GM19452 (cell line): ENCODE measurements at regions not wholly inside any gene's neighbourhood (a gene's known extent, or its start where the extent isn't known, plus 50 kb on each side); places are given as distances from the start of the nearest gene placed in this dataset.
"Not testable (repeated sequence)": the region's sequence is repeated elsewhere in the genome, so short reads cannot be mapped to it uniquely, and the experiment has no call there.

ENCODE experiments used
- ATAC-seq: cut with Tn5 transposase; IDR thresholded peaks from one replicate; pipeline ENCODE4 v1.9.1; 2021; ENCODE audit not compliant: unreplicated experiment

DNA sequence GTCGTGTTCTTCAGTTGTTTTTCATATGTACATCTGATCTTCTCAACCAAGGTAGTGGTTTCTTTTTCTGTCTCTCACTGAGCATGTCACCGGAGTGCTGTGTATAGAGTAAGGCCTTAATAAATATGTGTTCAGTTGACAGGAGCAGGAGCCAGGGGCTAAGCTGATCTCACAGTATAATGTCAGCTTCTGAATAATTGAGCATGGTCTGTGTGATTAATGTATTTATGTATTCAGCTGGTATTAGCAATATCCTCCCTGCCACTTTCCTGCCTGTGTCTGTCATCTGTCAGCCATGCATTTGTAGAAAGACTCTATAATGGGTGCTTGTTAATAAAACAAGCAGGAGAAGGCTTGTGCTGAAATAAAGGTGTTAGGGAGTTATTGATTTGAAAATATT, 198.9 kb downstream of the ADCYAP1 start:
- no peak for ATAC-seq

GRCh38 chr18:1104181-1104881, 199.7 kb downstream of the ADCYAP1 start:
- no peak for ATAC-seq

DNA sequence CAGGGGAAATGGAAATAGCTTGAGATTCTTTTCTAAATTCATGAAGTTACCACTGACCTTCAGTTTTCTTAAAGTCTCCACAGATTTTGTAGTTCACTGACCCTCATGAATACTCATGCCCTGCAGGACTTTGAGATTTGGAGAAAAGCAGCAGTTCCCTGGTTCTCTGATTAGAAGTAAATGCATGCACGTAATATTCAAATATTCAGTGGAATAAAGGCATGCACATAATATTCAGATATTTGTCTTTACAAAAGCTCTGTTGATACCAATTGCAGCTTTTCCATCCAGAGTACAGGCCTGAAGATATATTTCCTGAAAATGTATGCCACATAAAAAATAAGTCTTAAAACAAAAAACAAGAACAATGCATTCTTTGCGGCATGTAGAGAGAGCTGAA, 219.8 kb downstream of the ADCYAP1 start:
- ATAC-seq, result no peak

DNA sequence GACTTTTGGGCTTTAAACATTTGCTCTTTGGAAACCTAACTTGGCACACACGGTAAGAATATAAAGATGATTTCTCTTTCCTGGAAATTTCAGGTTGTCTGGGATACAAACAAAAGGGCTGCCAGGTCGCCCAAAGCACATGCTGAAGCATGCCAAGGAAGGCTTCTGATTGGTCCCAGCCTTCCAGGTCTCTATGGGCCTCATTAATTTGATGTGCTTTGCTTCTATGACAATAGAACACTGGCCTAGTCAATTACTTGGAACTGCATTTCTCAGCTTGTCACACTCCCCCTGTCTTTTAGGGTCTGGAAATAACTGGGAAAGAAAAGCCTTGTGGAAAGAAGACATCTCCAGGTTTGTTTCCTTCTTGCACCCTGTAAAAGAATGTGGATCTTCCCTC, 228.9 kb downstream of the ADCYAP1 start:
- no peak for ATAC-seq

DNA sequence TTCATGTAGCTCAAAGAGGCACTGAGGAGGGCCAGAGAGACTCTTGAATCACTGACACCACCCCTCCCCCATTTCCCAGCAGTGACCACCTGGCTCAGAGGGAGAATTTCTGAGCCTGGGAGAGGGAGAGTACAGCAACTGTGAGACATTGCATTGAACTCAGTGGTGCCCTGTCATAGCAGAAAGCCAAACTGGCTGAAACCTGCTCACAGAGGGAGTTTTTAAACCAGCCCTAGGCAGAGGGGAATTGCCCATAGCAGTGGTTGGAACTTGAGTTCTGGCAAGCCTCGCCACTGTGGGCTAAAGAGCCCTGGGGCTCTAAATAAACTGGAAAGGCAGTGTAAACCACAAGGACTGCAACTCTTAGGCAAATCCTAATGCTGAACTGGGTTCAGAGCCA, 243.1 kb downstream of the ADCYAP1 start:
- ATAC-seq, result no peak

DNA sequence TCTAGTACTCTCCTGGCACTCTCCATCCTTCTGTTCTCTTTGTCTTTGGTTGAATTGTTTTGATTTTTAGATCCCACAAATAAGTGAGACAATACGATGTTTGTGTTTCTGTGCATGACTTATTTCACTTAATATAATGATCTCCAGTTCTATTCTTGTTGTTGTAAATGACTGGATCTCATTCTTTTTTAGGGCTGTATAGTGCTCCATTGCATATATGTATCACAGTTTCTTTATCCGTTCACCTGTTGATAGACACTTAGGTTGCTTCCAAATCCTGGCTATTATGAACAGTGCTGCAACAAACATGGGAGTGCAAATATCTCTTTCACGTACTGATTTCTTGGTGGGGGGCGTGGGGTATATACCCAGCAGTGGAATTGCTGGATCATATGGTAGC, 245.0 kb downstream of the ADCYAP1 start:
- no peak for ATAC-seq

DNA sequence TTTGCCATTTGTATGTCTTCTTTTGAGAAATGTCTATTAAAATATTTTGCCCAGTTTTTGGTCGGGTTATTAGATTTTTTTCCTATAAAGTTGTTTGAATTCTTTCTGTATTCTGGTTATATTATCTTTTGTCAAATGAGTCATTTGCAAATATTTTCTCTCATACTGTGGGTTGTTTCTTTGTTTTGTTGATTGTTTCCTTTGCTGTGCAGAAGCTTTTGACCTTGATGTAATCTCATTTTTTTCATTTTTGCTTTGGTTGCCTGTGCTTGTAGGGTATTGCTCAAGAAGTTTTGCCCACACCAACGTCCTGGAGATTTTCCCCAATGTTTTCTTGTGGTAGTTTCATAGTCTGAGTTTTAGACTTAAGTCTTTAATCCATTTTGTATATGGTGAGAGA, 245.7 kb downstream of the ADCYAP1 start:
- no peak for ATAC-seq

GRCh38 chr18:1152958-1153357, 248.3 kb downstream of the ADCYAP1 start:
- not testable (repeated sequence) for ATAC-seq

- ATAC-seq, result no peak
Observed at GRCh38 chr18:1173593-1173992, 268.9 kb downstream of the ADCYAP1 start.

- no peak for ATAC-seq
Observed at GRCh38 chr18:1177232-1177631, 272.6 kb downstream of the ADCYAP1 start.

GRCh38 chr18:1191341-1191740, 286.7 kb downstream of the ADCYAP1 start:
- no peak for ATAC-seq

GRCh38 chr18:1213126-1213525, 308.5 kb downstream of the ADCYAP1 start:
- no peak for ATAC-seq

GRCh38 chr18:1222880-1223279, 318.2 kb downstream of the ADCYAP1 start:
- no peak for ATAC-seq

DNA sequence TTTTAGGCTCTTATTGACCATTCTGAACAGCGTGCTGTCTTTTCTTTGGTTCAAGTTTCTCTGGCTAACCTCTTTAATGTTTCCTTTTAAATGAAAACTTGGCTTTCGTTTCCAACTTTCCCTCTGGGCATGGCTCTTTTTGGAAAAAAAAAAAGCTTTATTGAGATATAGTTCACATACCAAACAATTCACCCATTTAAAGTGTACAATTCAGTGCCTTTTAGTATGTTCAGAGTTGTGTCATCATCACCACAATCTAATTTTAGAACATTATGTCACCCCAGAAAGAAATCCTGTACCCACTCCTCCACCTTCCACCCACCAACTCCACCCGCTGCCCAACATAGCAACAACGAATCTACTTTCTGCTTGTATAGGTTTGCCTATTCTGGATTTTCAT, 322.4 kb downstream of the ADCYAP1 start:
- ATAC-seq, result no peak

- ATAC-seq, result no peak
Observed at GRCh38 chr18:1229634-1230033, 325.0 kb downstream of the ADCYAP1 start.

GRCh38 chr18:1232867-1233266, 328.2 kb downstream of the ADCYAP1 start:
- ATAC-seq, result no peak

- no peak for ATAC-seq
Observed at GRCh38 chr18:1240701-1241100, 336.0 kb downstream of the ADCYAP1 start.

DNA sequence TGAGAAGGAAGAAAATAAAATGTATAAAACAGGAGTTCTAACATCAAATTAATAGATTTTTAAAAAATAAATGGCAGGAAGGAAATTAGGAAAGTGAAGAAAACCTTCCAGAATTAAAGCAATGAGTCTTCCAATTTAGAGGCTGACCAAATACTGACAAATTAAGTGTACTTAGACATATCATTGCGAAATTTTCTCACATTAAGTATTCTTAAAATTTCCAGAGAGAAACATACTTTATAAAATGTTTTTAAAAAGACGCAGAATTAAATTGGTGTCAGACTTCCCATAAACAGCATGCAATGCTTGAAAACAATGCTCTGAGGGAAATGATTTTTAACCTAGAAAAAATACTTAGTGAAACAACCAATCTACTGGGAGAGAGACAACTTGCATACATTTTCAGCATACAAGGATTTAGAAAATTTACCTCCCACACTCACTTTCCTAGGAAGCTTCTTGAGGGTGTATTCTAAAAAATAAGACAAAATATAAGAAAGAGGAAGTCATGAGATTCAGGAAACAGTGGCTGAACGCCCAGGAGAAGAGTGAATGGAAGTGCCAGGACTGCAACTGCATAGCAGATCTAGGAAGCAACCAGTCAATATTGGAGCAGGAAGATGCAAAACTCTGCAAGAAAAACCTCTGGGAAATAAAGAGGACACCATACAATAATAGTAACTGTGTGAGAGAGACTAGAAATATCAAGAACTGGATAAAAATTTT, 339.9 kb downstream of the ADCYAP1 start:
- ATAC-seq, result no peak

DNA sequence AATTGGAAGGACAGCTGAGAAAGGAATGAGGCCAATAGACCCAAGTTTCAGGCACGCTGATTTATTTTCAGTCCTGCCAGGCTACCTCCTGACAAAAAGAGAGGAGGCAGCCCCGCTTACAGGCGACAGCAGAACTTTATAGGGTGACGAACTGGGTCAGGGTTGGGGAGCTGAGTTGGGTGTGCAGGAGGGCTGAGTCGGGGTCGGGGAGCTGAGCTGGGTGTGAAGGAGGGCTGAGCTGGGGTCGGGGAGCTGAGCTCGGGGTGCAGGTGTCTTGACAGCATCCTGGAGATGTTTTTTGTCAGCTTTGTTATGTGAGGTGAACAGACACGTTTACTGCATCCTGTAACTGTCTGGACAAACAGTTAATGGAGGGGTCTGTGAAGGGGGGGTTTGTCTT, 342.2 kb downstream of the ADCYAP1 start:
- no peak for ATAC-seq

- ATAC-seq, result no peak
Observed at GRCh38 chr18:1252534-1252933, 347.9 kb downstream of the ADCYAP1 start.

DNA sequence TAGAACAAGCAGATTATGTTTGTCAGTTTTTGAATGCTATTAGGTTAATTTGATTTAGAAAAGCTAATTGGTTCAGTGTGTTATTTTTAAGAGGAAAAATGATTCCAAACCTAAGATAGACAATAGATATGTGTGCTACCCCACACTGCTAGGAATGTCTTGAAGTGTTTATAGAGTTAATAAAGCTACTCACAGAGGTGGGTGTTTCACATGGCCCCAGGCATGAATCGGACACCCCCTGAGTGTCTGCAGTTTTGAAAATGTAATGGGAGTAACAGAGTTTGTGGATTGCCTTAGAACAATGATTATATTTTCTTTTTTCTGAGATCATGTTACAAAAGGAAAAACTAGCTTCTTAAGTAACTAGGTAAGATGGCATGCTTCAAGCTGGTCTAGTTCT, 348.3 kb downstream of the ADCYAP1 start:
- no peak for ATAC-seq

DNA sequence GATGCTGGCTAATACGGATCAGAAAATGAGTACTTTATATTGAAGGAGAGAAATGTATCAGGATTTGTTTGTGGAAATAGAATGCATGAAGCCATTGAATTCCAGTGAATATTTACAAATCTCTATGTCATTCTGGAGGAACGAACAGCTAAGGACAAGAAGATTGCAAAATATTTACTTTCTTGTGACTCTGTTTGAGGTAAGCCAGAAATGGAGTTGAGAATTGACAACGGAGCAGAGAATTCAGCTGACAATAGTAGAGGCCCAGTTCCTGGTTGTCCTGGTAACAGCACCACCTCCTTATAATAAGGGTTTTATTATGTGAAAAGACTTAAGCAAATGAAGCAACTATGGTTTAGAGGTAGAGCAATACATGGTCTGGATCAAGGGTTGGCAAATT, 349.2 kb downstream of the ADCYAP1 start:
- ATAC-seq, result no peak

- no peak for ATAC-seq
Observed at GRCh38 chr18:1261054-1261453, 356.4 kb downstream of the ADCYAP1 start.
